ENCODE measurements at regions not wholly inside any gene's neighbourhood (a gene's known extent, or its start where the extent isn't known, plus 50 kb on each side); places are given as distances from the start of the nearest gene placed in this dataset.

DNA sequence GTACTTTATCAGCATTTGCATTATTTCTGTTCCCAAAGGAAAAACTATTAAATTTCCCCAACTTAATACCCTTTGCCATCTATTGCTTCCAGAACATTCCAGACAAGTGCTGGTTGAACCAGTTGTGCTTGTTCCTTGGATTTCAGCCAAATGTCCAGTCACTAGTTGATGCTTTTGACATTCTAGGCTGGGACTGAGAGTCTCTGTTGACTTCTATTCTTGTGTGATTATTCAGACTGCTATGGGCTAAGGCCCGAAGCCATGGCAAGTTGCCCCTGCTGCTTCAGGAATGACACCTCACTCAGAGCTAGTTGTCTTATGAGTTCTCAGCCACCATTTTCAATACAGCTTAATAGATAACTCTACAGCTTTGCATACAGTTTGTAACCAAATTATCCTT lies 458.1 kb upstream of the ARGLU1 start:
- Histone ChIP-seq H3K36me3 (ENCODE audit: control insufficient read depth, insufficient read depth, low read length) (no peaks in the 10 kb centered on the region), H3K9me3 (ENCODE audit: control insufficient read depth, low read length) (no peaks in the 10 kb centered on the region), H3K4me1 (ENCODE audit: control insufficient read depth, insufficient read depth, low read length) (no peaks in the 10 kb centered on the region), H3K27me3 (ENCODE audit: control insufficient read depth, insufficient read depth, low read length, poor library complexity, severe bottlenecking) (no peaks in the 10 kb centered on the region), H3K9ac (ENCODE audit: extremely low read depth, low read length, poor library complexity, severe bottlenecking) (no peak overlapping the region), H3K4me3 (ENCODE audit: low read length) (no peak overlapping the region), H3K27ac (ENCODE audit: low read depth, low read length) (no peak overlapping the region)
- H3K27ac Mint-ChIP-seq, result no peak overlapping the region
- TF ChIP-seq, protein P1, sequence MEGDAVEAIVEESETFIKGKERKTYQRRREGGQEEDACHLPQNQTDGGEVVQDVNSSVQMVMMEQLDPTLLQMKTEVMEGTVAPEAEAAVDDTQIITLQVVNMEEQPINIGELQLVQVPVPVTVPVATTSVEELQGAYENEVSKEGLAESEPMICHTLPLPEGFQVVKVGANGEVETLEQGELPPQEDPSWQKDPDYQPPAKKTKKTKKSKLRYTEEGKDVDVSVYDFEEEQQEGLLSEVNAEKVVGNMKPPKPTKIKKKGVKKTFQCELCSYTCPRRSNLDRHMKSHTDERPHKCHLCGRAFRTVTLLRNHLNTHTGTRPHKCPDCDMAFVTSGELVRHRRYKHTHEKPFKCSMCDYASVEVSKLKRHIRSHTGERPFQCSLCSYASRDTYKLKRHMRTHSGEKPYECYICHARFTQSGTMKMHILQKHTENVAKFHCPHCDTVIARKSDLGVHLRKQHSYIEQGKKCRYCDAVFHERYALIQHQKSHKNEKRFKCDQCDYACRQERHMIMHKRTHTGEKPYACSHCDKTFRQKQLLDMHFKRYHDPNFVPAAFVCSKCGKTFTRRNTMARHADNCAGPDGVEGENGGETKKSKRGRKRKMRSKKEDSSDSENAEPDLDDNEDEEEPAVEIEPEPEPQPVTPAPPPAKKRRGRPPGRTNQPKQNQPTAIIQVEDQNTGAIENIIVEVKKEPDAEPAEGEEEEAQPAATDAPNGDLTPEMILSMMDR (conservative IDR thresholded peaks at IDR 0.05), result no peak
- H3K27me3 Mint-ChIP-seq (ENCODE audit: insufficient read depth), result no peaks in the 10 kb centered on the region
- H3K4me3 Mint-ChIP-seq, result no peak overlapping the region
- peaks cover 7% of the 10 kb centered on the region for H3K4me1 Mint-ChIP-seq
- DNase-seq, result no peak
- H3K9me3 Mint-ChIP-seq, result no peaks in the 10 kb centered on the region
- no peaks in the 10 kb centered on the region for H3K36me3 Mint-ChIP-seq (ENCODE audit: low read depth)
- WGBS, 2 experiments (ENCODE audit: insufficient coverage in 1 of 2, insufficient read length in 1 of 2), result 85% methylated on average over 1 of the region's 1 CpG; no CpG with 5 or more reads in 1 of the 2 experiments

DNA sequence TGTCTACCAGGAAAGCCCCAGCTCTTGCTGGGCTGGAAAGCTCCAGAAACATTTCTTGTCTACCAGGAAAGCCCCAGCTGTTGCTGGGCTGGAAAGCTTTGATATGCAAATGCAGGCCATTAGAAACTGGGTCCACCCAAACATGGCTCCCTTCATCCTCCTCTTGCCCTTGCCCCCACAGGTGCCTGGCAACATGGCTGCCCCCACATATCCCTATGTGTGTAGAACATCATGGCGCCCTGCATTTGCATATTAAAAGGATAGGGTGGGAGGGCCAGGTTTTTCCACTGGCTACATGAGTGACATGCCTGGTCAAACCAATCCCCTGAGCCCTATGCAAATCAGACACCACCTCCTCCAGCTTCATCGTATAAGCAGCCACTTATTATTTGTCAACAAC lies 455.4 kb upstream of the ARGLU1 start:
- Mint-ChIP-seq H3K36me3 (ENCODE audit: low read depth) (no peaks in the 10 kb centered on the region), H3K9me3 (no peaks in the 10 kb centered on the region), H3K4me3 (no peak overlapping the region), H3K27ac (no peak overlapping the region), H3K4me1 (peaks cover 7% of the 10 kb centered on the region), H3K27me3 (ENCODE audit: insufficient read depth) (no peaks in the 10 kb centered on the region)
- H3K27me3 ChIP-seq (ENCODE audit: control insufficient read depth, insufficient read depth, low read length, poor library complexity, severe bottlenecking), result no peaks in the 10 kb centered on the region
- TF ChIP-seq, protein P1 (conservative IDR thresholded peaks at IDR 0.05), result no peak
- peak; percentile 56 for DNase-seq
- H3K9me3 ChIP-seq (ENCODE audit: control insufficient read depth, low read length), result no peaks in the 10 kb centered on the region
- H3K4me1 ChIP-seq (ENCODE audit: control insufficient read depth, insufficient read depth, low read length), result no peaks in the 10 kb centered on the region
- WGBS, 2 experiments (ENCODE audit: insufficient coverage in 1 of 2, insufficient read length in 1 of 2), result 94% methylated on average over 2 of the region's 2 CpGs; no CpG with 5 or more reads in 1 of the 2 experiments
- H3K9ac ChIP-seq (ENCODE audit: extremely low read depth, low read length, poor library complexity, severe bottlenecking), result no peak overlapping the region
- H3K4me3 ChIP-seq (ENCODE audit: low read length), result no peak overlapping the region
- no peaks in the 10 kb centered on the region for H3K36me3 ChIP-seq (ENCODE audit: control insufficient read depth, insufficient read depth, low read length)
- H3K27ac ChIP-seq (ENCODE audit: low read depth, low read length), result no peak overlapping the region

DNA sequence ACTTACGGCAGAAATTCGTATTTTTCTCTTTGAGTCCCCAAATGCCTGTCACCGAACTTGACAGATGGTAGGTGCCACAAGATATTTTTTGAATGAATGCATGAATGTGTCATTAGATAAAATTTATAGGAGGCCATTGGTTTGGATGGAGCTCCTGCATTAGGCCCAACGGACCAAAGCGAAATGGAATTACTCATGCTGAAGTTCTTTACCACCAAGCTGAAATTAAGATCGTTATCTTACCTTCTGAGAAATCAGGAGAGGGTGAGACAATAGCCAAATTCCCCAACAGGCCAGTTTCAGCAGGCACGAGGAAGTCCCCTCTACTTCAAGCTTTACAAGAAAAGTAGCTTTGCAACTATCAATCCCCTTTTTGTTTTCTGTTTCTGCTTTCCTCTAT lies 452.5 kb upstream of the ARGLU1 start:
- H3K27ac ChIP-seq (ENCODE audit: low read depth, low read length), result no peak overlapping the region
- peaks cover 2% of the 10 kb centered on the region for H3K9me3 Mint-ChIP-seq
- H3K36me3 ChIP-seq (ENCODE audit: control insufficient read depth, insufficient read depth, low read length), result no peaks in the 10 kb centered on the region
- no peak overlapping the region for H3K9ac ChIP-seq (ENCODE audit: extremely low read depth, low read length, poor library complexity, severe bottlenecking)
- TF ChIP-seq, protein P1 (conservative IDR thresholded peaks at IDR 0.05), result no peak
- H3K4me1 ChIP-seq (ENCODE audit: control insufficient read depth, insufficient read depth, low read length), result no peaks in the 10 kb centered on the region
- no peaks in the 10 kb centered on the region for H3K27me3 Mint-ChIP-seq (ENCODE audit: insufficient read depth)
- H3K4me3 Mint-ChIP-seq, result no peak overlapping the region
- H3K4me3 ChIP-seq (ENCODE audit: low read length), result no peak overlapping the region
- no peak overlapping the region for H3K27ac Mint-ChIP-seq
- H3K4me1 Mint-ChIP-seq, result peaks cover 7% of the 10 kb centered on the region
- no peaks in the 10 kb centered on the region for H3K9me3 ChIP-seq (ENCODE audit: control insufficient read depth, low read length)
- no peaks in the 10 kb centered on the region for H3K27me3 ChIP-seq (ENCODE audit: control insufficient read depth, insufficient read depth, low read length, poor library complexity, severe bottlenecking)
- WGBS, 2 experiments (ENCODE audit: insufficient coverage in 1 of 2, insufficient read length in 1 of 2), result 92 to 100% methylated on average over 4 to 7 of the region's 7 CpGs
- DNase-seq, result no peak
- no peaks in the 10 kb centered on the region for H3K36me3 Mint-ChIP-seq (ENCODE audit: low read depth)
